DND-41 (cell line): ENCODE measurements at regions not wholly inside any gene's neighbourhood (a gene's known extent, or its start where the extent isn't known, plus 50 kb on each side); places are given as distances from the start of the nearest gene placed in this dataset.

Experiments
- EZH2 ChIP-seq: IDR thresholded peaks from 3 replicates; pipeline ENCODE4 v1.6.1; 2012; ENCODE audit warnings: borderline replicate concordance, low read depth, mild to moderate bottlenecking, moderate library complexity, low read length, inconsistent platforms; ENCODE audit not compliant: severe bottlenecking
- TF ChIP-seq, protein P1 (sequence below): IDR thresholded peaks from 2 replicates; pipeline ENCODE4 v1.5.1; 2012; ENCODE audit warnings: borderline replicate concordance, low read length, moderate library complexity, mild to moderate bottlenecking; ENCODE audit not compliant: poor library complexity, severe bottlenecking; ENCODE audit errors: extremely low read depth

DNA sequence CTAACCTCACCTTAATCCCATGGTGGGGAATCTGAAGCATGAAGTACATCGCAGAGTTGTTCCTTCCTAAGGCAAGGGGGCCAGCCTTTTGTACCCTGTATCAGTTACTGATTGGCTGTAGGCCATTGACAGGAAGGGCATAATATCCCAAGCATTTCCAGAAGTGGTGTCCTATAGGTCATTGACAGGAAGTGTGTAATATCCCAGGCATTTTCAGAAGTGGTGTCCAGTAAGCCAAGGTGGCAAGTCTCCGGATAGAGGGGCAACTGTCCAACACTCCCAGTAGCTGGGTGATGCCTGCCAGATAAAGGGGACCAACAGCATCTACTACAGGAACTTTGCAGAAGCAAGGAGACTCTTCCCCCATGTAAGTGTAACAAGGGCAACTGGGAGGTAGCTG is 52.1 kb upstream of the MYRIP start:
- TF ChIP-seq, protein P1, sequence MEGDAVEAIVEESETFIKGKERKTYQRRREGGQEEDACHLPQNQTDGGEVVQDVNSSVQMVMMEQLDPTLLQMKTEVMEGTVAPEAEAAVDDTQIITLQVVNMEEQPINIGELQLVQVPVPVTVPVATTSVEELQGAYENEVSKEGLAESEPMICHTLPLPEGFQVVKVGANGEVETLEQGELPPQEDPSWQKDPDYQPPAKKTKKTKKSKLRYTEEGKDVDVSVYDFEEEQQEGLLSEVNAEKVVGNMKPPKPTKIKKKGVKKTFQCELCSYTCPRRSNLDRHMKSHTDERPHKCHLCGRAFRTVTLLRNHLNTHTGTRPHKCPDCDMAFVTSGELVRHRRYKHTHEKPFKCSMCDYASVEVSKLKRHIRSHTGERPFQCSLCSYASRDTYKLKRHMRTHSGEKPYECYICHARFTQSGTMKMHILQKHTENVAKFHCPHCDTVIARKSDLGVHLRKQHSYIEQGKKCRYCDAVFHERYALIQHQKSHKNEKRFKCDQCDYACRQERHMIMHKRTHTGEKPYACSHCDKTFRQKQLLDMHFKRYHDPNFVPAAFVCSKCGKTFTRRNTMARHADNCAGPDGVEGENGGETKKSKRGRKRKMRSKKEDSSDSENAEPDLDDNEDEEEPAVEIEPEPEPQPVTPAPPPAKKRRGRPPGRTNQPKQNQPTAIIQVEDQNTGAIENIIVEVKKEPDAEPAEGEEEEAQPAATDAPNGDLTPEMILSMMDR, result no peak
- TF ChIP-seq EZH2, result no peak
